NCI-H146 treated with DMSO at 0.1 percent for 48 hours (cell line): ENCODE measurements at regions not wholly inside any gene's neighbourhood (a gene's known extent, or its start where the extent isn't known, plus 50 kb on each side); places are given as distances from the start of the nearest gene placed in this dataset.

ENCODE experiments used
- DNase-seq: peaks from one replicate; lab custom pipeline; 2025; ENCODE audit not compliant: unreplicated experiment; lab: John Stamatoyannopoulos, UW

DNA sequence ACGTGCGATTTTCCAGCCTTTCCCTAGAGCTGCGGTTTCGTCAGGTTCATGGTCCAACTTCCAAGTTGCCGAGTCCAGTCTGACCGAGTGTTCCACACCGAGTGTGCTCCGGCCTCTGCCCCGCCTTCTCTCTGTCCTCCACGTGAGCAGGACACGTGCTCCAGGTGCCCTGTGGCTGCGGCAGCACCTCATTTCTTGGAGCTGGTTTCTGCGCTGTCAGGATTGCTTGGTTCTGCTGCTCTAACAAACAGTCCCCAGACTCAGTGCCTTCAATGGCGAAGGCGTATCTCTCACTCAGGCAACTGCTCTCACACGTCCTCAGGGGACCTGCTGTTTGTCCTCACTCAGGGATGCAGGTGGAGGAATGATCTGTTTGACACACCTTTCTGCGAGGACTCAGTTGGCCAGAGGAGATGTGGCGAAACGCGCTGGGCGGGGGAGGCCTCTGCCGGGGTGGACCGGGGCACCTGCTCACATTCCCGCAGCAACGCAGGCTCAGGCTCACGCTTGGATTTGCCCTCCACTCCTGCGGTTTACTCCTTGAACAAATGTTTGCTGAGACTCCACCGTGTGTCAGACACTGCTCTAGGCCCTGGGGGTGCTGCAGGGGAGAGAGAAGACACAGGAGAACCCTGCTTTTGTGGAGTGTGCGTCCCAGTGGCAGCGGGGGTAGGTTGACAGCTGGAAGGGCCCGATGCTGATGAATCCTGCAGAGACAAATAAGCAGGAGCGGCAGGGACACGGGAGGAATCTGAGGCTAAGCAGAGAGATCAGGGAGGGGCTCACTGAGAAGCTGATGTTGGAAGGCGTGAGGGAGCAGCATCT is 63.4 kb upstream of the FBRSL1 start:
- DNase-seq = no peak

DNA sequence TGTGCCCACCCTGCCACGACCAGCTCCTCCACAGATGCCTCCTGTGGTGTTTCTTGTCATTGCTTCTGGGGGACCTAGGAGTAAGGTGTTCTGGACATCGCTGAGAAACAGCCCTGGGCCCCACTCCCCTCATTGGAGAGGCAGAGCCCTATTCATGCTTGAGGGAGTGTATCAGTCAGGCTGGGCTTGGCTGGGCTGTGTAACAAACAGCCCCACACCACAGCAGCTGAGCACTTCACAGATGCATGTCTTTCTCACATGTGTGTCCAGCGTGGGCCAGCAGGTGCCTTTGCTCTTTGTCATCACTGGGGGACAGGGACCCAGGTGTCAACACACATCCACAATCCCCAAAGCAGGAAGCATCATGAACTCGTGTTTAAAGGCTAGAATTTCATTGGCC is 65.1 kb upstream of the FBRSL1 start:
- DNase-seq = no peak

DNA sequence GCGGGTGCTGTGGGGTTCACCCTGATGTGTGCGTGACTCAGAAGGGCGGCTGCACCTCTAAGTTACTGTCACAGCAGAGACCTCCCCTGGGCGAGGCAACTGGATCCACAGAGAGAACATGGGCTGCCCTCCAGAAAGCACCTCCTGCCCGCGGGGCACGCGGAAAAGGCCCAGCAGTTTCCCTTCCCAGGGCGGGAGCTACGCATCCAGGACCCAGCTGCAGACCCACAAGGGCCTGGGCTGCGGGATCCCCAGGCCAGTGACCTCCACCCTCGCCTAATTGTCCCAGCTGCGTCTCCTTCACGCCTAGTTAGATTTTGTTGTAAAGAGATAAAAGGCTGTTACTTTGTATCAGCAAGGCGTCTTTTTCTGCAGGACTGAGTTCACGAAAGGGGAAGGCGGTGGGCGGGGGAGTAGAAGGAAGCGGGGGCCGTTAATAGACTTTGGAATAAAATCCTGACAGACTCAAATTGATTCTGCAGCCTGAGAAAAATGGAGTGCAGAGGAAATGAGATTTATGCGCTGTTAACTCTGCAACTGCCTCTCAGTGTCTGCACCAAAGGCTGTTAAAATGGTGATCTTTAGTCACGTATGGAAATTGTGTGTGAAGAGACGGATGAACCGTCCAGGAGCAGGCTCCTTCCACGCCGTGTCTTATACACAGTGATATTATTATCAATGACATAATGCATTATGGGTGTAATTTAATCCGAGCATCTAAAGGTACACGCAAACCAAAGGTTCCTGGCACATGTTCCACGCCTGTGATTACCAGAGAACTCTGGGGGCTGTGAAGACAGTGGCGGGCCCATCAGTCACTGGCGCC is 65.9 kb upstream of the FBRSL1 start:
- DNase-seq = no peak

DNA sequence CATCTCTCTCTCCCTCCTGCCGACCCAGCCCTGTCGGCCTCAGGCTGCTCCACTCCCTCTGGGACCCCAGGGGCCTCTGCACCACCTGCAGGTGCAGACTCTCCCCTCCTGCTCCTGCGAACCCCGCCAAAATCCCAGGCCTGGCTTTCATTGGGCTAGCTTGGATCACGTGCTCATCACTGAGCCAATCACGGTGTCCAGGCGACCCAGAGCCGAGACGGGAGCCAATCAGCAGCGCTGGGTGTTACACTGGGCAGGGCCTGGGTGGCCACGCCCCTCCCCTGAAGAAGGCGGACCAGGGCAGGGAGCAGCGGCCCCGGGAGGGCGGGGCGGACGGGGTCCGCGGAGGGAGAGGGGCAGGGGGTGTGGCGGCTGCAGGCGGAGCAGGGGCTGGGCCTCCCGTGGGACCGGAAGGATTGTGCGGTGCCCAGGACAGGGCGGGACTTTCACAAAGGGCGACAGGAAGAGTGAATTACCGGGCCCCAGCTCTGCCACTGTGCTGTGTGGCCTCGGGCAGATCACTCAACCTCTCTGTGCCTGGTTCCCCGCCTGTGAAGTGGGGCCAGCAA is 66.6 kb upstream of the FBRSL1 start:
- no peak for DNase-seq

DNA sequence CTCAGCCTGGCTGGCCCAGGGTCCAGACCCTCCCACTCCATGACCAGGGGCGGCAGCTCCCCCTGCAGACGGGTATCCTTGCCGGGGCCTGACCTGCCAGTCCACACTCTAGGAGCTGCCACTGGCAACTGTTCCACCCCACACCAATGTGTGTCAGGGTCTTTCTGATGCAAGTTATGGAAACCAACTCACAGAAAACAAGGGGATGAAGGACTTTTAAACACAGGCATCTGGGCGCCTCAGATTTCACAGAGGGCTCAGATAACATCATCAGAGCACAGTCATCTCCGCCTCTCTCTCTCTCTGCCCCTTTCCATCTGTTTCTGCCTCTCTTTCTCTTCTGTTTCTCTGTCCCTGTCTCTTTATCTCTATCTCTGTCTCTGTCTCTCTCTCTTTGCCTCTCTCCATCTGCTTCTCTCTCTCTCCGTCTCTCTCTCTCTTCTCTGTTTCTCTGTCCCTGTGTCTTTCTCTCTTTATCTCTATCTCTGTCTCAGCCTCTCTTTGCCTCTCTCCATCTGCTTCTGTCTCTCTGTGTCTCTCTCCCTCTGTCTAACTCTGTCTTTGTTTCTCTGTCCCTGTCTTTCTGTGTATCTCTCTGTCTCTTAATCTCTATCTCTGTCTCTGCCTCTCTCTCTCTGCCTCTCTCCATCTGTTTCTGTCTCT is 67.4 kb upstream of the FBRSL1 start:
- DNase-seq = no peak

DNA sequence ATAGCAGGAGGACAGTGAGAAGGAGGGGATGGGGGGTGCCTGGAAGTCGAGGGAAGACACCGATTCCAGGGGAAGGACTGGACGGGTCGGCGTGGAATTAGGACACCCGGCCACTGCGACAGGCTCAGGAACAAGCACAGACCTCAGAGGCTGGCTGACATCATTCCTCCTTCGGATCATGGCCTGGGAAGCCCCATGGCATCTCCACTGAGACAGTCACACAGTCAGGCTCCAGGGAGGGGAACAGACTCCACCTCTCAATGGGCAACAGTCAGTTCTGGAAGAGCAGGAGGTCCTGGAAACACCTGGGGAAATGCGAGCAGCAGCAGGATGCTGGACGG is 67.9 kb upstream of the FBRSL1 start:
- DNase-seq = no peak

DNA sequence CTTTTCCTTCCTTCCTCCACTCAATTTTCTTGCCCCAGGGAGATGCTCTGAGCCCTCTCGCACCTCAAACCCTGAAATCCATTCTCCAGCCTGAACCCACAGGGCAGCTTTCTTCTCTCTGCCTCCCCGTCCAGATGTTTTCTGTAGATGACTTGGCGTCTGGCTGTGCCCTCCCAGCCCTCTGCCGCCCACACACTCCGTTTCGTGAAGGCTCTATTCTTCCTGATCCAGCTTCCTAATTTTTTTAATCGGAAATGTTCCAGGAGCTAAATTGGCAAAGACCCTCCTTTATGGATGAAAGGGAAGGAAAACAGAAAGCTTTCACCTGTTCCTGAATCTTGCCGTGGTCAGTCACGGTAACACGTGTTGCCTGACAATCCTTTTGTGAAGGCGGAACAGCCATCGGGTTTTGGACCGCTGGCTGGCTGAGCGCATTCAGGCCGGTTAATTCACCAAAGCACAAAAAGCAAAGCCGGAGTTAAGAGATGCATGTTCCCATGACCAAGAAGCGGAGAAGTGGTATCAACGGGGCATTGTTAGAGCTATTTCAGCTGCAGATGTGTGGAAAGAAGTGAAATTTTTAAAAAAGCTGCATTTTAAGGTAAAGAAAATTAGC is 70.2 kb upstream of the FBRSL1 start:
- DNase-seq = no peak

DNA sequence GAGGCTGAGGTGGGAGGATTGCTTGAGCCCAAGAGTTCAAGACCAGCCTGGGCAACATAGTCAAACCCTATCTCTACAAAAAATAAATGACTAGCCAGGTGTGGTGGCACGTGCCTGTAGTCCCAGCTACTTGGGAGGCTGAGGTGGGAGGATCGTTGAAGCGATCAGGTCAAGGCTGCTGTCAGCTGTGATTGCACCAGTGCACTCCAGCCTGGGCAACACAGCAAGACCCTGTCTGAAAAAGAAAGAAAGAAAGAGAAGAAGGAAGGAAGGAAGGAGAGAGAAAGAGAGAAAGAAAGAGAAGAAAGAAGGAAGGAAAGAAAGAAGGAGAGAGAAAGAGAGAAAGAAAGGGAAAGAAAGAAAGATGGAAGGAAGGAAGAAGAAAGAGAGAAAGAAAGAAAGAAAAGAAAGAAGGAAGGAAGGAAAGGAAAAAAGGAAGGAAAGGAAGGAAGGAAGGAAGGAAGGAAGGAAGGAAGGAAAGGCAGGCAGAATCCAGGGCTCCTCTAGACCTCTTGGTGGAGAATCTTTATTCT is 71.5 kb upstream of the FBRSL1 start:
- DNase-seq = no peak

DNA sequence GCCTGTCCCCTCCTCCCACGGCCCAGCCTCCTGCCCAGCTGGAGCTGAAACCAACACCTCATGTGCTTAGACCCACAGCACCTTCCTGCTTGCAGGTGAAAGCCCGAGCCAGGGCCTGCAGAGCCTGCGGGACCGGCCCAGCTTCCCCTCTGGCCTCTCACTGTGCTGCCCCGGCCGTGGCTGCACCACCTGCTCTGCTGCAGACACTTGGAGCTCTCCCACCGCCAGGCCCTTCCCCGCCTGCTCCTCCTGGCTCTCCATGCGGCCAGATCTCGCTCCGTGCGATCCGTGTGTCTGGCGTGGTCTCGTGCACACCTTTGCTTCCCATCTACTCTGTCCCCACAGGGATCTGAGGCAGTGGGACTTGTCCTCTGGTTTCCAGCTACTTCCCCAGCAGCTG is 72.2 kb upstream of the FBRSL1 start:
- DNase-seq = no peak

DNA sequence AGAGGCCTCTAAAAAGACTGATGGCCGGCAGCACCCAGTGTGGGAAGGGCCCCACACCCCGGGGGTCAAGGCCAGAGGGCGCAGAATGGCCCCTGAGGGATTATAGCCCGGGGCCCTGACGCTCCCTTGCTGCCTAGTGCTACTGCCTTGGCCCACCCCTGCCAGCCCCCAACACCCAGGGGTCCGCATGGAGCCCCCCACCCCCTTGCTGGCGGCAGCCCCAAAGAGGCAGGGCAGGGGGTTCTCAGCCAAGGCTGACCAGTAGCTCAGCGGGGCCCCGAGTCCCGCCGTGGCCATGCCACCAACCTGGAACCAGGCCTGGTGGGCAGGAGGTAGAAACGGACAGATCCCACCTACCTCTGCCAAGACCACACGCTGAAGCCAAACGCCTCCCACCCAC is 73.1 kb upstream of the FBRSL1 start:
- DNase-seq = no peak

DNA sequence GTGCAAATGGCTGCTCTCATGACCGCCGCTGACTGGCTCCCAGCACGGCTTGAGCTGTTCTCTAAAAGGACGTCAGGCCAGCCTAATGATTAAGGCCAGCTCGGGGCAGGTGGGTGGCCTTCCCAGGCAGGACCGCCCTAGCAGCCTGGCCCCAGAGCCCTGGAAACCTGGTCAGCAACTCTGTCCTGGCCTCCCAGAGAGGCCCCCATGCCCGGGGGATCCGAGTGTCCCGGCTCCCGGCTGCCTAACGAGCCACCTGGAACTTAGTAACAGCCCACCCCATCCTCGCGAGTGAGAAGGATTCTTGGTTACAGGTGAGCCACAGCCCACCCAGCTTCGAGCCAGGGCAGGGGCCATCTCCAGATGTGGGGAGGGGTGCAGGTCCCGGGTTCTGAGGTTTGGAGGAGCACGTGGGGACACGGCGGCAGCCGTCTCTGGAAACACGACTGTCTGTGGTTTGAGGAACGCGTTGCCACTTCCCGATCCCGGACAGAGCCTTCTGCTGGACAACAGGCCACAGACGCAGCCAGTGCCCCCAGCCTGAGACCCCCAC is 73.8 kb upstream of the FBRSL1 start:
- DNase-seq = no peak

DNA sequence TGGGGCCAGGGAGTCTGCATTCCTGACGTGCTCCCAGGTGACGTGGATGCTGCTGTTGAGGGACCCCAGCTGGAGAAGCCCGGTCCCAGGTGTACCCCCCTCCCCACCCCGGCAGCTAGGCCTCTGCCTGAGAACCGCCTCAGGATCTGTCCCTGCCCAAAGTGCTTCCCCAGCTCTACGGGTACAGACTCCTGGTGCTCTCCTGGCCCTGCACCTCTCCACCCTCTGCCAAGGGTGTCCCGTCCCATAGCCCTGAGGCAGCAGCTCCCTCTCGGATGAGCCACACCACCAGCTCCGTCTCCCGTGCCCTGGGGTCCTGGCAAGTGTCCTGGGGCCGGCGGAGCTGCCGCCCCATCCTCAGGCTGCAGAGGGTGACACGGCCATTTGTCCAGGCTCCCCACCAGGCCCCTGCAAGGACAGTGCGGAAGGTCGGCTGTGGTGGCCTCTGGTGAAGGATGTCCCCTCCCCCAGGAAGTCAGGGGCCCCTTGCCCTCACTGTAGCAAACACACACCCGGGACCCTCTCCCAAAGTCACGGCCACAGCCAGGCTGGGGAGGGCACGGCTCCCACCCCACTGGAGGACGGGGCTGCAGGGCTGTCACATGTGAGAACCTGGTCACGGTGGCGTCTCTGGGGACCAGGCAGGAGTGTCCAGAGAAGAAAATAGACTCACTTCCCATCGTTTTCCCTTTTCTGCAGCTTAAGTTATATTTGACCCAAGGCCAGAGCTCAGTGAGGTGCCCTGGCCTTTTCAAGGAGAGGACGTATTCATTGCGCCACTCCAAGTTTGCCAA is 74.4 kb upstream of the FBRSL1 start:
- DNase-seq = no peak

DNA sequence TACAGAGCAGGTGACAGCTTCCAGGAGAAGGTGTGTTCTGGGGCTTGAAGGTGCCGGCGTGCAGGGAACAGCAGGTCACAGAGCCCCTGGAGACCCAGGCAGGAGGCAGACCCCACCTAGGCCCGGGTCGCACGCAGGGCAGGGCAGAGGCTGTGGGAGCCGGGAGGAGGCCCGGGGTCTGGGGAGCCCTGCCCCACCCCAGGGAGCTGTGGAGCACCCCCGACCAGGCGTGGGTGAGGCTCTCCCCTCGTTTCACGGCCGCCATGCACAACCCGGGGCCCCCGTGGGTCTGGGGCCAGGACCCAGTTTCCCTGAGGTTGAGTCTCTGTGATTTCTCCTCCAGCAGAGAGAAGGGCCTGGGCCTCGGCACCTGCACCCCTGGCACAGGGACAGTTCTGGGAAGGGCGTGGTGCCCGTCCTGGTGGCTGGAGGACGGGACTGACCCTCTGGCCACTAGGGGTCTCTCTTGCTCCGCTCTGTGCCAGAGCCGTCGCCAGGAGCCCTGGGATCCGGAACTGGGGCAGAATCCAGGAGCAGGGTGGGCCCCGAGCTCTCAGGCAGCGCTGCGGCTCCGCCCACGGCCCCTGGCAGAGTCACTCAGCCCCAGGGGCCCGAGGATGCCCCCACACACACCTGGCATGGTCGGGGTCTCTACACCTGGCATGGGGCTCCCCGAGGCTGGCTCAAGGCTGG is 75.2 kb upstream of the FBRSL1 start:
- peak; percentile 46 for DNase-seq

DNA sequence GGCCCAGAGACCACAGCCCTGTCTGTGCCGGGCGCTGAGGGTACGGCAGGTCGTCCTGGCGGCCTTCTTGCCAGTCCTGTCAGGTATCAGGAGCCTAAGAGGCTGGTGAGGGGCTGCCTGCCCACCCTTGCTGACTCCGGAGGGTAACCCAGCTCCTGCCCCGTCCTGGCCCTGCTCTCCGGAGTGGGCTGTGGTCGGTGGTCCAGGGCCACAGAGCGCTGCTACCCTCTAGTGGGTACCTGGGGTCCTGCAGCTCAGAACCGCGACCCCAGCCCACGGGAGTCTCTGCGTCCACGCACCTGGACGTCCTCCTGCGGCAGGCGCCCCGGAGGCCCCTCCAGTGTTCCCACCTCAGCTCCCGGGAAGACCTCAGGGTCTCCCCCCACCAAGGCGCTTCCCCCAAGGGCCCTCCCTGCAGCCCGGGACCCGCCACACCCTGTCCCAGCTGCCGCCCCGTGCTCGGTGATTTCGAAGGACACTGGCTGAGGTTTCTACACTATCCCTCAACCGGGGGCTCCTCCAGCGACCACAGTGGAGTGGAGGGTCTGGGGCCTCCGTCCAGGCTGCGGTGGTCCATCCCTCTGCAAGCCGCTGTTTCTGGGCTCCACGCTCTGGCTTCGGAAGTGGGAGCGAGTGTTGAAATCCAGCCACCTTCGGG is 75.9 kb upstream of the FBRSL1 start:
- no peak for DNase-seq

DNA sequence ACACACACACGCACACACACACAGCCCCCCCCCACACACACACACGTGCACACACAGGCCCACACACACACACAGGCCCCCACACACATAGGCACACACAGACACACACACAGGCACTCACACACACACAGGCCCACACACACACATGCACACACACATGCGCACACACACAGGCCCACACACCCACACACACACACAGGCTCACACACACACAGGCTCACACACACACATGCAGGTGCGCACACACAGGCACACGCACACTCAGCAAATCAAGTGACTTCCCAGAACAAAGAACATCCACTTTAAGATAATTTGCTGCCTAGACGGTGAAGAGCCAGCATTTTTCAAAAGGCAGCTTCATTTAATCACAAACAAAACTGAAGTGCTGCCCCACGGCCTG is 78.5 kb upstream of the FBRSL1 start:
- DNase-seq = no peak

DNA sequence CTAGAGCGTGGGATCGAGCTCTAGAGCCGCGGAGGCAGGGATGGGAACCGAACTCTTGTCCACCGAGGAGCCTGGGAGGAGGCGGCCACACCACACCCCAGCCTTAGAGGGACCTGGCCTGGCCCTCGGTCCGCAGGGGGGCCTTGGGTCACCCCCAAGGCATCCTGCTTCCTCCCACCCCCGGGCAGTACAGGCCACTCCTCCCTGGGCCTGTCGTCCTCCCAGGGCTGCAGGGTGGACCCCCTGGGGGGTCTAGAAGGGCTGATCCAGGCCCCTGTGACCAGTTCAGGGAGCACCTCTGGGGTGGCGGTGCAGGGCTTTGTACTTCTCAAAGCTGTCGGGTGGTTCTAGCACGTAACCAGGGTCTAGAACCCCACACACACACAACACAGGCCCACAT is 79.1 kb upstream of the FBRSL1 start:
- no peak for DNase-seq

DNA sequence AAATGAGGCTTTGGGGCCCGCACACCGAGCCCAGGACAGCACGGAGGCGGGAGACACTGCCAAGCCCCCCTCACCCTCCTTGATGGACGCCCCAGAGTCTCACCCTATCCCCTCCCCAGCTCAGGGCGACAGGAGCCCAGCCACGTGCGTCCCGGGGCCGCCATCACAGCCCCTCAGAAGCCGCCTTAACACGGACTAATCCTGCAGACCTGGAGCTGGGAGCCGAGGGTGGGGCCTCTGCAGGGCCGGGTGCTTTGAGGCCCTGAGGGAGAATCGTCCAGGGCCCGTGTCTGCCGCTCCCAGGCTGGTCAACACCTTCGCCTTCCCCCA is 79.7 kb upstream of the FBRSL1 start:
- DNase-seq = no peak

DNA sequence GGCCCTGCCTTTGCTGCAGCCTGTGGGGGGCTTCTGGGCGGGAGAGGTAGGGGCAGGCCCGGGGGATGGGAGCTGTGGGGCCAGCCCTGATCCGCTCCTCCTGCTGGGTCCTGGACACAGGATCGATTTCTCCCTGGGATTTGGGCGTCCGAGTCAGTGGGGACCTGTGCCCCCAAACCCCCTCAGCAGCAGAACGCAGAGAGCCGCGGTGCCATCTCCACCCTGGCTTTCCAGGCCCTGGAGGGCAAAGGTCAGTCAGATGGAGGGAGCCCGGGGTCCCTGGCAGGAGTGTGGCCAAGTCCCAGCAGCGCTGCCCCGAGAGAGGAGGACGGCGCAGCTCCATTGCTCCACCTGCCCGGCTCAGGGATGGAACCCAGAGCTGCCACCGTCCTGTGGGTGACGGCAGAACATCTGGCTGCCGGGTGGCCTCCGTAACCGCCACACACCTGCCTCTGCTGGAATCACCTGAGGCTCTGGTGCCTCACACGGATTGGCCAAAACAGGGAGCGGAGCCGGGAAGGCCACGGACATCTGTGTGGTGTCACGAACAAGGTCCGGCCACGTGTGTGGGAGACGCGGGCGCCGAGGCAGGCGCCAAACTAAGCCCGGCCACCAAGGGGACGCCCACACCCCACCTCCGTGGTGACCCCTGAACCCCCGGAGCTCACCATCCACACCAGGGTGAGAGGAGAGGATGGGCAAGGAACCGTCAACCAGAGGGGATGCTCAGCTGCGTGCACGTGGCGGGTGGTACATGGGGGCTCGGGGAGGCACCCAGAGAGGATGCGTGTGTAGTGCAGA is 80.3 kb upstream of the FBRSL1 start:
- DNase-seq = no peak
